Smooth muscle cell of the brain vasculature (primary cell): ENCODE measurements at regions not wholly inside any gene's neighbourhood (a gene's known extent, or its start where the extent isn't known, plus 50 kb on each side); places are given as distances from the start of the nearest gene placed in this dataset.
"Not testable (repeated sequence)": the region's sequence is repeated elsewhere in the genome, so short reads cannot be mapped to it uniquely, and the experiment has no call there.

Source experiments
- DNase-seq: peaks from one replicate; pipeline ENCODE4 v3.0.0-alpha.2; 2012; ENCODE audit warnings: low read depth, low spot score

DNA sequence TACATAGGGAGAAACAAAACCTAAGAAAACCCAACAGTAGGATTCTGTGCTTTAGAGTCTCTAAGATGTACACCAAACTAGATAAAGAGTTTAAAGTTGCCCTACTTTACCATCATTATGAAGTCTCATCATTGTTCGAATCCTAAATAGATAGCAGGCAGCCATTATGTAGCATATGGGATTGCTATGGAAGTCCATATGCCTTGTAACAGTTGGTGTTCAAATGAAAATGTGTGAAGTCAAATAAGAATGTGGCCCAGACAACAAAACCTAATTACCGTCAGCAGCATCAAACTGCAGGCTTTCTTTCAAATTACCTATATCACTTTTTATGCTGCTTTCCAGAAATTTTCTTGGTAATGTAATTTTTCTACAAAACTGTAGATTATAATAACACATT is 1380.1 kb downstream of the GRIK2 start:
- no peak for DNase-seq

DNA sequence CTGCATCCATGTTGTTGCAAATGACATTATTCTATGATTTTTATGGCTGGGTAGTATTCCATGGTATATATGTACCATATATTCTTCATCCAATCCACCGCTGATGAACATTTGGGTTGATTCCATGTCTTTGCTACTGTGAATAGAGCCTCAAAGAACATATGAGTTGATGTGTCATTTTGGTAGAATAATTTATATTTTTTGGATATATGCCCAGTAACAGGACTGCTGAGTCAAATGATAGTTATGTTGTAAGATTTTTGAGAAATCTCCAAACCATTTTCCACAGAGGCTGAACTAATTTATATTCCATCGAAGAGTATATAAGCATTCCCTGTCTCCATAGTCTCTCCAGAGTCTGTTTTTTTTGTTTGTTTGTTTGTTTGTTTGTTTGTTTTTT is 1373.5 kb downstream of the GRIK2 start:
- no peak for DNase-seq

DNA sequence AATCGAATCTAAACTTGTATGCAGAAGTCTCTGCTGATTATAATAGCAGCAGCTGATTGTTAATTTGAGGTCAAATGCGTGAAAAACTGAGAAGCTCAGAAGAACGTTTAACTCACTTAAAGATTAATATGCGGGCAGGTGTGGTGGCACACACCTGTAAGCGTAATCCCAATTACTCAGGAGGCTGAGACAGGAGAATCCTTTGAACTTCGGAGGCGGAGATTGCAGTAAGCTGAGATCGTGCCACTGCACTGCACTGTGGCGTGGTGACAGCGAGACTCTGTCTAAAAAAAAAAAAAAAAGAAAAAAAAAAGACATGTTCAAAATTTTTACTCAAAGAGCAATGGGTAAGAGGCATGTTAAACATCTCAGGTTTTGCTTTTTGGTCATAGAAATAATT is 1370.8 kb downstream of the GRIK2 start:
- DNase-seq, result no peak

DNA sequence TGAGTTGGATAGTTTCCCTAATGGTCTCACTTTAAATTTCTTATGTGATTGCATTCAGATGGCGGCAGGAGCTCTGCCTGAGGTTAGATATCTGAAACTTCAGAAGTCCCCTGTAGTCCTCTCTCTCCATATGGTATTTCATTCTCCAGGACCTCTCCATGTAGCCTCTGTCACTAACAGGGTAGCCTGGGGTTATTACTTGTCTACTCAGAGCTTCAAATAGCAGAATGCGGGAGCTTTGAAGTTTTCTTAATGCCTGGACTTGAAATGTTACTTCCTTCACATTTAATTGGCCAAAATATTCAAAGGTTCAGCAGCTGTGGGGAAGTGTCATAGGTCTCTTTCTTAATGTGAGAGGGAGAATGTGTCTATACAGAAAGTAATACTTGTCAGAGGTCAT is 1370.4 kb downstream of the GRIK2 start:
- DNase-seq, result no peak

DNA sequence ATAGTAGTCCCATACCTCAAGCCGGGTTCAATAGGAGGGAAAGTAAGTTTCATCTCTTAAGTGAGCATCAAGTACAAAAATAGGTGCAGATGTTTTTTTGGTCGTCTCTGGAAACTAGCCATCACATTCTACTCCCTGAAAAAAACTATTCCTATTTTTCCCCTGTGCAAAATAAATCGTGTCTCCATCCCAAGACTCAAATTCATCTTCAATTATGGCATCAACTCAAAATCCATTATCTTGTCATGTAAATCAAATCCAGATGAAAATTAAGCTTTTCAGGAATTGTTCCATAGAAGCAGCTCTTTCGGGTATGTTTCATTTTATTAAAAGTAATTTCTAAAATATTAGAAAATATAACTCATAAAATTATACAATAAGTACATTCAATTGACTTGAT is 1368.4 kb downstream of the GRIK2 start:
- DNase-seq, result no peak

DNA sequence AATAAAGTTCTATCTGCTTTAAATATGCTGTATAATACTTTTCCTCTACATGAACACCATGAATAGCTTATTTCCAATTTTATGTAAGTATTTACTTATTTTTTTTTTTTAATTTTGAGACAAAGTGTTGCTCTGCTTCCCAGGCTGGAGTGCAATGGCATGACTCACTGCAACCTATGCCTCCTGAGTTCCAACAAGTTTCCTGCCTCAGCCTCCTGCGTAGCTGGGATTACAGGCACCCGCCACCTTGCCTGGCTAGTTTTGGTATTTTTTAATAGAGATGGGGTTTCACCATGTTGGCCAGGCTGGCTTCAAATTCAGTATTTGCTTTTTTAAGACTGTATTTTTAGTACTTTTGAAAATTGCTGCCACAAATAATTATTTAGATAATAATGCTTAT is 1365.9 kb downstream of the GRIK2 start:
- no peak for DNase-seq

DNA sequence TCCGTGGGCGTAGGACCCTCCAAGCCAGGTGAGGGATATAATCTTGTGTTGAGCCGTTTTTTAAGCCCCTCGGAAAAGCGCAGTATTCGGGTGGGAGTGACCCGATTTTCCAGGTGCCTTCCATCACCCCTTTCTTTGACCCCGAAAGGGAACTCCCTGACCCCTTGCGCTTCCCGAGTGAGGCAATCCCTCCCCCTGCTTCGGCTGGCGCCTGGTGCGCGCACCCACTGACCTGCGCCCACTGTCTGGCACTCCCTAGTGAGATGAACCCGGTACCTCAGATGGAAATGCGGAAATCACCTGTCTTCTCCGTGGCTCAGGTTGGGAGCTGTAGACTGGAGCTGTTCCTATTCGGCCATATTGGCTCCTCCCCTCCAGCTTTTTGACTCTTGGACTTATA is 1365.0 kb downstream of the GRIK2 start:
- DNase-seq, result not testable (repeated sequence)

DNA sequence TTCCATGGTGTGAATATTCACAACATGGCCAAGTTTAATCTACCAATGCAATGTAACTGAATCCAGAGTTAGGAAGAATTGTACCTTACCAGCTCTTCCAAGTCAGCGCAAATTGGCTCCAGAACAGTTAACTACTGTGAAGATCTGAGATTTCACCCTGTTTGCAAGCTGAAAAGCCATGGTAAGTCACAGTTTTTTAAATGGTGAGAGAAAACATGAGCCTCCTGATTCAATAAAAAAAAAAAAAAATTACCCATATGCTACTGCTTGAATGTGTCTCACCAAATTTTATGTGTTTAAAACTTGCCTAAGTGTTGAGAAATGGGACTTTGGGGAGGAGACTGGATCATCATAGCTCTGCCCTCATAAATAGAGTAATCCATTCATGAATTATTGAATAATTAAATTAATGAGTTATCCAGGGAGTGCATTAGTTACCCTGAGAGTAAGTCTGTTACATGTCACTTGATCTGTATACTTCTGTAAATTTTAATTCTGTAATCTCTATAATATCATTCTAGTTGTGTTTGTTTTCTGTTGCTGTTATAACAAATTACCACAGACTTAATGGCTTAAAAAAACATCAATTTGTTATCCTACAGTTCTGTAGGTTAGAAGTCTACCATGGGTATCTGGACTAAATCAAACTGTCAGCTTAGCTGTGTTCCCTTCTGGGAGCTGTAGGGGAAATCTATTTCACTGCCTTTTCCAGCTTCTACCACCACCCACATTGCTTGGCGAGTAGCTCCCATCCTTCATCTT is 1355.9 kb downstream of the GRIK2 start:
- no peak for DNase-seq

DNA sequence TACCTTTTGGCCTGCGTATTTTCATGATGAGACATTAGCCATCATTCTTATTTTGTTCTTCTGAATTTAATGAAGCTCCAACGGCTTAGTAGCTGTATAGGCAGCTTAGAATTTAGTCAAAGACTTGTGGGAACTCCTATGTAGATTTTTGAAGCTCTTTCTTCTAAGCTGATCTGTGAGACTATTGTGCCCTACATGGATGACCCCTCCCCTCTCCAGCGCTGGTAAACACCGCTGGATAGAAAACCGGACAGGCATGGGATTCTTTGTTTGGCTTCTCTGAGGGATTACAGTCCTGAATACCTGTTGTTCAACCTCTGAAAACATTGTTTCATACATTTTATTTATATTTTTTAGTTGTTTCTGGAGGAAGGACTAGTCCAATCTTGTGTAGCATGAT is 1353.4 kb downstream of the GRIK2 start:
- no peak for DNase-seq

DNA sequence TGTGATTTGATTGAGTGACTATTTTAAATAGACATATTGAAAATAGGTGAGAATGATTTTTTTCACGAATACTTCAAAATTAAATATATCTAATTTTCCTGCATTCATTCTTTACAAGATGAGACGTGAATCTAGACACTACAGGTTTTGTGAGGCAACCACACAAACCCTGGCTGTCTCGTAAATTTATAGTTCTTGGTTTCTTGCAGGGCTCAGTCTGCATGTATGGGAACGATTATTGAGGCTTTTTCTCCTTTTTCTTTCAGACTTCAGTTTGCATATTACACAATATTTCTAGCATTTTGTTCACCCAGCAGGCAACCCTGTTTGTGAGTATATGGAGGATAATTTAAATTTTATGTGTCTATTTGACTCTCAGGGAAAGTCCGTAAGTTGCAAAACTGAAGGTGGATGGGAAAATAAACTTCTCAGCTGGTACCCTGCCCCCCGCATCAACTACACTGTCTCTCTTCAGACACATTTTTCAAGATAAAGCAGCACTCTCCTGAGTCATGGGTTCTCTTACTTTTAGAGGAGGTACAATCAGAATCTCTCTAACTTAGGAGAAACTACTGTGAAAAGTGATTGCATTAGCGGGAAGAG is 1349.3 kb downstream of the GRIK2 start:
- DNase-seq, result no peak

DNA sequence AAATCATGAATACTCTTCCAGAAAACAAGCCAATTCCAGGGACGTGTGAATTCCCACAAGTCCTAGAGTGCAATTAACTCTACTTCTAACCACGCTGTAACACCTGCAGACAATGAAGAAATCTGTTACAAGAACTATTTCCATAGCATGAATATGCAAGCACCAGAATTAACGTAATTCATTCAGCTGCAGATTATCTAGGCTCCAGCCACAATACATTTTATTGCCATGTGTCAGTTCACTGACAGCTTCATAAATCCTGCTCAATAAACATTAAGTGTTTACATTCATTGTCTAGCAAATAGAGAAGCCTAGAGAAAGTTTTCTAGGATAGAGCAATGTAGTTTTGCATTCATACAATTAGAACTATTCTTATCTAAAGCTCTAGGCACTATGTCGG is 1348.5 kb downstream of the GRIK2 start:
- DNase-seq, result no peak

DNA sequence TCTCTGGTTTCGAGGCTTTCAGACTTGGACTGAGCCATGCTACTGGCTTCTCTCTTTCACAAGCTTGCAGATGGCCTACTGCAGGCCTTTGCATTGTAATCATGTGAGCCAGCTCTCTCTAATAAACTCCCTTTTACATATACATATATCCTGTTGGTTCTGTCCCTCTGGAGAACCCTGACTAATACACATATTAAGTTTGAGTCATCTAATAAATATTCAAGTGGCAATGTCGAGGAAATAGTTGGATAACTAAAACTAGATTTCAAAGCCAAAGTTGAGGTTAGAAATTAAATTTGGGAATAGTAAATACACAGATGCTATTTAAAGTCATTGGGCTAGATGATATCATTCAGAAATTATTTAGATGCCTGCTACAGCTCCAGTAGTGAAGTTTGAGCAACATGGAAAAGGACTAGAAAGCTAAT is 1343.4 kb downstream of the GRIK2 start:
- DNase-seq, result no peak

DNA sequence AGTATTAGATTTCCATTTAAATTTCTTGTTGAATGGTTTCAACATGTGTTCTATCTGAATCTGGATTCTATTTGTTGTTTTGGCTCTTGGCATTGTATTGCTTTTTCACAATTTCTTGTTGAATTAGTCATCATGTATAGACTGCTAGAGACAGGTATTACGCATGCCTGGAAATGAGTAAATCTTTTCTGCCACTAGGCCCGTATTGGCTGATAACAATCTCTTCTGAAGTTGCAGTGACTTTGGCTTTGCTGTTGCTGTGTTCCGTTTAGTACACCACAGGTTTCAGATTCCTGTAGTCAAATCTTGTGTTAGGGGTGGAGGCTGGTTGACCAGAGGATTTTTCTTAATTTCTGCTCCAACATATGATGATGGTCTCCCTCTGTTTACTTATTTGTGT is 1339.4 kb downstream of the GRIK2 start:
- DNase-seq, result no peak

DNA sequence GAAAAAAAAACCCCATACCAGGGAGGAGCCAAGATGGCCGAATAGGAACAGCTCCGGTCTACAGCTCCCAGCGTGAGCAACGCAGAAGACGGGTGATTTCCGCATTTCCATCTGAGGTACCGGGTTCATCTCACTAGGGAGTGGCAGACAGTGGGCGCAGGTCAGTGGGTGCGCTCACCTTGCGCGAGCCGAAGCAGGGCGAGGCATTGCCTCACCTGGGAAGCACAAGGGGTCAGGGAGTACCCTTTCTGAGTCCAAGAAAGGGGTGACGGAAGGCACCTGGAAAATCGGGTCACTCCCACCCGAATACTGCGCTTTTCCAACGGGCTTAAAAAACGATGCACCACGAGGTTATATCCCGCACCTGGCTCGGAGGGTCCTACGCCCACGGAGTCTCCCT is 1328.6 kb downstream of the GRIK2 start:
- not testable (repeated sequence) for DNase-seq

DNA sequence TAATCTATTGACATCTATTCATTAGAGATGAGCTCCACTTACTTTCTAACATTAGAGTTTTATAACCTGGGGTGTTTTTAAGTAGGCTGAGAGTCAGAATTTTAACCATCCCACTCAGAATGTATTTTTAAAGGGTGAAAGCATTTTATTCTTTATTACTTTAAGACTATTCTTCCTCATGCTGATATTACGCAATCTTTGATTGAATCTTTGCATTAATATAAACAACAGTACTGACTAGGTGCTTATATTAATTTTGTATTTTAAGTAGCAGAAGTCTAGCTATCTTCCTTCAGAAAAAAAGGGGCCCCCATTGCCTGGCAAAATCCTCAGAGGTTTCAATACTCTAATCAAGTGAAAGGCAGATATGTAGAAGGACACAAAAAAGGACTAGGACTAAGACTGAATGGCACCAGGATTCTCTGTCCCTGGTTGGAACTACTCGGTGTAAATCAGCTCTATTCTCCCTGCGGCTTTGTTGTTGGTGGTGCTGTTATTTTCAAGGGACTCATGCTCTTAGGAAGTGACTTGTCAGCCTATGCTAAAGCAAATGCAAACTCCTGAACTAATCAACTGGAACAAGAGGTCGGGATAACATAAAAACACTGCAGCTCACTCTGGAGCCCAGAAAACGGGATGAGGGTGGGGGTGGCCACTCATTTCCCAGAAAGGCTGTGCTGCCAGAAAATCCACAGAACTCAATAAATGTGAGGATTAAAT is 1324.4 kb downstream of the GRIK2 start:
- DNase-seq, result no peak

DNA sequence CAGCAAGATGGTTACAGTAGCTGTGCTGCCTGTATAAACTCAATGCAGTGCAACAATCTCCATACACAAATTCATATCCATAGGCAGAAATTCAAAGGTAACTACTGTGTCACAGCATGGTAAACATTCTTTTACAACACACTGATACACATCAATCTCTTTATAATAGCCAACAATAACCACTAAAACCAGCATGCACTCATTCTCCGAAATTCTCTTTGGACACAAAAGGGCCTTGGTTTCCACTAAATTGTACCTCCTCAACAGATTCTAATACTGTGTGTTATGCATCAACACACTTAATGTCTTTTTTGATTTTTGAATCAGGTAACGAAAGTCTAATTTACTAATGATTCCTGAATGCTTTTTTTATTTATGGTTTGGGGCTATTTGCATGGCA is 1323.7 kb downstream of the GRIK2 start:
- DNase-seq, result no peak

DNA sequence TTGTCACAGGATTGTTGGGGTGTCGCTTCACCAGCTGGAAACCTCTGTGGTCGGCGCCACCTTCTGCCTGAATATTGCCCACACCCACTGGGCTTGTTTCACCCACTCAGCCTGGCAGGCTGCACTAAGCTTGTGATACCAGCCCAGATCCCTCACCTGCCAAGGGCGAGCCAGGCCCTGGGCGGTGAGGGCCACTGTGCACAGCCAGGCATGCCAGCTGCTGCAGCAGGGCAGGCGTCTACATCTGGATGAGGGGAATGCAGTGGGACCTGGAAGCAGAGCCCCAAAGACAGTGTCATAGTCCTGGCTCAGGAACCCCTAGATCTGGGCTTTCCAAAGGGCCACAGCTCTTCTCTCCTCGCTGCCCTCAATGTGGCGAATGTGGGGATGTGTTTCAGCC is 1307.5 kb downstream of the GRIK2 start:
- DNase-seq, result no peak

DNA sequence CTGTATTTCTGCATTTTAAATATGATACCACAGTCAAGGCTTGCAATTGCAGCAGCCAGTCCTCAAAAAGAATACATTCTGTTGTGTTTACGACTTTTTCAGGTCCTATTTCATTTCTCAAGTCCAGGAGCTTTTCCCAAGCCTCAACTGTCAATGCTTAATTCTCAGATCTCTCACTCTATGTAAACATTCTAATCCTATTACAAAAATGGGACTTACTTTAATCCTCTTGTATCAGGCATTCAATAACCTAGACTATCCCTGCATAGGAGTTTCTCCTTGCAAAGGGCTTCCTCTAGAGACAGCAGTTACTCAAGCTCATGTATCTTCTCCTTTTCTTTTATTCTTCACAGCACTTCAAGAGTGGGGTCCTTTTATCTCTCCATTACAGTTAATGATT is 1293.0 kb downstream of the GRIK2 start:
- no peak for DNase-seq

DNA sequence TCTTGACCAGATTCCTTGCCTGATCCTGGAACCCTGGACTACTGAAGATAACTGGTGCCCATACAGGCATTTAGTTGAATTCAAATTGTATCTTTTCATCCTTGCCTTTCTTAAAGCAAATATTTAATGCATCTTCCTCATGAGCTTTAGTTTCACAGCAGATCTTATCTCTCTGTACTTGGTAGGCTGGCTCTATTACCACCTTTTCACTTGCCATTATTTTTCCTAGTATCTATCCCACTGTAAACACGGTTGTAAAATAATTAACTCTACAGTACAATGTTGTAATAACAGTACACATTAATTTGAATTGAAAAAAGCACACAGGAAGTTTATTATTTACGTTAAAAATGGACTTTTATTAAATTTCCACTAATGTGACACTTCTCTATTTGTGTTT is 1286.9 kb downstream of the GRIK2 start:
- DNase-seq, result no peak

DNA sequence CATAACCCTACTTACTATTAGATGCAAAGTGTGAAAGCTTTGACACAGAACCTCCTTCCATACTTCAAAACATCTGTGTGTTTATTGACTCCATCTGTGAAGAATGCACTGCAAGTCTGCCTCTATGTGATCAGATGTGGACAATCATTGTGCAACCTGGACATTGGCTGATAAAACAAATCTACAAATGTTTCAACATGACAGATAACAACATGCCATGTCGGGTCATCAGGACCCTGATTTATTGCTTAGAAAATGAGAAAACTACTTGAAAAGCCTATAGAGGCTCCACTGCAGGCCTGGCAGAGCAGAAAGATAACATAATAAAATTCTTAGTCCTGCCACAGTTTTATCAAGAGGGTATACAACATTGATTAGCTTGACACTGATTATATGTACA is 1286.4 kb downstream of the GRIK2 start:
- DNase-seq, result no peak

DNA sequence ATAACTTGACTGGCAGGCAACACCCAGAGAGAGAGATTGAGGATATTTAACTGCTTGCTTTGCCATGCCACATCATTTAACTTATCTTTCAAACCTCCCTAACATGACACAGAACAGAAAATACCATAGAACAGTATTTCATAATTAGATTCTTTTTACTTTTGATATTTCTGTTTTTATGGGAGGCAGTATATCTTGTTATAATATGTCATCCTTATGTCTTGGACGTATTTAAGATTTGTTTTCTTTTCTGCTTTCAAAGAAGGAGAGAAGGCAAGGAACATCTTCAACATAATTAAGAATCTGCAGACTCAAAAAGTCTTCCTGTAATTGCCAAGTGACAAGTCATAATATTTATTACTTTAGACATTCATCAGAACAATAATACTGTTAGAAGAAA is 1283.7 kb downstream of the GRIK2 start:
- DNase-seq, result no peak

DNA sequence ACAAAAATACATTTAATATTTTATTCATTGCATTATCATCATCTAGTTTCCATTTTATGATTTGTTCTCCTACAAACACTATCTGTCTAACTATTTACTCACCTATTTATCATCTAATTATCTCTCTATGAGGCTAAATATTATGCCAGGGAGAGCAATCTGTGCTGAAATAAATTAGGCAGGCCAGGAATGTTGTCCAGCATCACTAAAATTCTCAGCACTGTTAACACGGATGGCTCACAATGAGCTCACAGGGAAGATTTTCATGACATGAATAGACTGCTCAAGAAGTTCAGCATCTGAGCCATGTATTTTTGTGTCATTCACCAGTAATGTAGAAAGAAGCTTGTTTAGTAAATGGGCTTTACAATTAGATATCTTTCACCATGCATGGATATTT is 1277.2 kb downstream of the GRIK2 start:
- no peak for DNase-seq

DNA sequence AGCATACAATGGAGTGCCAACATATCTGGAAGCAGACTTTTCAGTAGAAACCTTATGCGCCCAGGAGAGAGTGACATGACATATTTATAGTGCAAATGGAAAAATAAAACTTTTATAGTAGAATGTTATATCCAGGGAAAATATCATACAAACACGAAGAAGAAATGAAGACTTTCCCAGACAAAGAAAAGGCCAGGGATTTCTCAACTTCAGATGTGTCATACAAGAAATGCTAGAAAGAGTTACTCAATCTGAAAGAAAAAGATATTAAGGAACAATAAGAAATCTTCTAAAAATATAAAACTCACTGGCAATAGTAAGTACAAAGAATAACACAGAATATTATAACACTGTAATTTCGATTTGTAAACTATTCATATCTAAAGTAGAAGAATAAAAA is 1269.3 kb downstream of the GRIK2 start:
- DNase-seq, result no peak
